ENCODE measurements at regions not wholly inside any gene's neighbourhood (a gene's known extent, or its start where the extent isn't known, plus 50 kb on each side); places are given as distances from the start of the nearest gene placed in this dataset.

DNA sequence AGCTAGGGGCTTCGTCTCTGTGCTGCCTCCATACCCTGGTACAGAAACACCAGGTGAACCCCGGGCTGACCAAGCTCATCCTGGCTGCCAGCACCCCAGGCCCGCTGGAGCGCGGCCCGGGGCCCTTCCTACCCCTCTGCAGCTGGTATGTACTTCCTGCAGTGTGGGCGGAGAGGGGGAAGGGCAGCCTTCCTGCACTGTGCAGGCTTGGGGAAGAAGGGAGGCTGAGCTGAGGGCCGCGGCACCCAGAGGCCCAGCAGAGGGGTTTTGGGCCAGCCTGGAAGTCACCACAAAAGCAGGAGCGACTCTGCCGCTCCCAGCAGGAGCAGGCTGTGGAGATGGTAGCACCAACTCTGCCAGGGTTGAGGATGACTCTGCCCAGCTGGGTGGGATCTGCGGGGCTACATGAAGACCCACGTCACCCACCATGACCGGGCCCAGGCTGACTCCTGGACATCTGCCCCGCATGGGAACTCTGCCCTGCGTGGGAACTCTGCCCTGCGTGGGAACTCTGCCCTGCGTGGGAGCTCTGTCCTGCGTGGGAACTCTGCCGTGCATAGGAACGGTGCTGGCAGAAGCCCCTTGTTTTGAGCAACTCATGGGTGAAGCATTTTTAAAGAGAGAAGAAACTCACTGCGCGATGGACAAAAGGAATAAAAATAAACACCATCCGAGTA lies 273.3 kb downstream of the NDUFA10 start:
- Histone ChIP-seq H3K27ac (ENCODE audit: extremely low read depth, low read depth, low read length) (no peak overlapping the region), H4K20me1 (replicated peaks; ENCODE audit: control insufficient read depth, insufficient read depth, low read length) (no peaks in the 10 kb centered on the region; the same call in 1 of the 2 replicates), H3K9ac (ENCODE audit: insufficient read depth in 1 of 2, low read depth in 2 of 2, low read length in 2 of 2) (no peak overlapping the region), H3K36me3 (ENCODE audit: control insufficient read depth, insufficient read depth, low read length) (no peaks in the 10 kb centered on the region), H3K4me2 (ENCODE audit: insufficient read depth, low read length) (no peak overlapping the region), H3K9me1 (ENCODE audit: control insufficient read depth, insufficient read depth, low read length) (no peaks in the 10 kb centered on the region), H3K9me3 (replicated peaks; ENCODE audit: control insufficient read depth, insufficient read depth, low read depth, low read length) (no peaks in the 10 kb centered on the region), H3K79me2 (ENCODE audit: control insufficient read depth, insufficient read depth, low read length) (no peaks in the 10 kb centered on the region), H2AFZ (ENCODE audit: low read depth, low read length) (no peak overlapping the region), H3K27me3 (ENCODE audit: control insufficient read depth in 2 of 2, insufficient read depth in 2 of 2, low read length in 2 of 2) (peaks cover 0 to 36% of the 10 kb centered on the region in 2 experiments; a peak in 2 of 5 replicates), H3K4me1 (replicated peaks in 1 of 2; ENCODE audit: control insufficient read depth in 2 of 2, insufficient read depth in 2 of 2, low read length in 2 of 2) (no peaks in the 10 kb centered on the region; a peak in 1 of 5 replicates), H3K4me3 (no peak overlapping the region)
- ChIA-PET POLR2A (no interaction called here), CTCF (ENCODE audit: low intra/inter-chr PET ratio) (no interaction called here)
- no peak for DNase-seq (ENCODE audit: extremely low read depth in 1 of 4, low spot score in 3 of 4)
- 2% methylated on average over 9 of the region's 24 CpGs for WGBS (ENCODE audit: insufficient coverage, low coverage, missing lambda C conversion rate)
- BruUV-seq (replicated peaks) = no TSS peak
- intact Hi-C loops (cut with micrococcal nuclease) = no loop called here
- ATAC-seq = no peak
- in situ Hi-C loops (cut with MboI) = no loop called here
- TF ChIP-seq SAFB (IDR thresholded peaks at IDR 0.05; ENCODE audit: borderline replicate concordance, low read depth, low read length) (peak; percentile 50; the same call in 1 of the 2 replicates), EGR1 (conservative IDR thresholded peaks at IDR 0.05) (0 out of 2 replicates have a peak, but pooled peaks have one; percentile 14), HNRNPLL (IDR thresholded peaks at IDR 0.05; ENCODE audit: low read depth, low read length, poor library complexity, severe bottlenecking) (no peak), SETDB1 (IDR thresholded peaks at IDR 0.05; ENCODE audit: low read length) (no peak), XRCC3 (IDR thresholded peaks at IDR 0.05) (no peak), SIN3A (IDR thresholded peaks at IDR 0.05; ENCODE audit: borderline replicate concordance in 2 of 2, control insufficient read depth in 1 of 2, low read depth in 2 of 2, low read length in 2 of 2) (no peak), PHTF2 (CRISPR knock-in tag; IDR thresholded peaks at IDR 0.05) (no peak), YBX1 (IDR thresholded peaks at IDR 0.05) (no peak), XRCC5 (IDR thresholded peaks at IDR 0.05; ENCODE audit: low read depth, low read length) (no peak), ZNF165 (CRISPR knock-in tag; IDR thresholded peaks at IDR 0.05; ENCODE audit: borderline replicate concordance) (no peak), PTTG1 (tag; IDR thresholded peaks at IDR 0.05; ENCODE audit: low read depth) (no peak)
- TF ChIP-seq, protein P1, sequence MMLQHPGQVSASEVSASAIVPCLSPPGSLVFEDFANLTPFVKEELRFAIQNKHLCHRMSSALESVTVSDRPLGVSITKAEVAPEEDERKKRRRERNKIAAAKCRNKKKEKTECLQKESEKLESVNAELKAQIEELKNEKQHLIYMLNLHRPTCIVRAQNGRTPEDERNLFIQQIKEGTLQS (IDR thresholded peaks at IDR 0.05) = no peak
- TF ChIP-seq, protein P1 (CRISPR knock-in tag; conservative IDR thresholded peaks at IDR 0.05) = no peak
- TF ChIP-seq, protein P2, sequence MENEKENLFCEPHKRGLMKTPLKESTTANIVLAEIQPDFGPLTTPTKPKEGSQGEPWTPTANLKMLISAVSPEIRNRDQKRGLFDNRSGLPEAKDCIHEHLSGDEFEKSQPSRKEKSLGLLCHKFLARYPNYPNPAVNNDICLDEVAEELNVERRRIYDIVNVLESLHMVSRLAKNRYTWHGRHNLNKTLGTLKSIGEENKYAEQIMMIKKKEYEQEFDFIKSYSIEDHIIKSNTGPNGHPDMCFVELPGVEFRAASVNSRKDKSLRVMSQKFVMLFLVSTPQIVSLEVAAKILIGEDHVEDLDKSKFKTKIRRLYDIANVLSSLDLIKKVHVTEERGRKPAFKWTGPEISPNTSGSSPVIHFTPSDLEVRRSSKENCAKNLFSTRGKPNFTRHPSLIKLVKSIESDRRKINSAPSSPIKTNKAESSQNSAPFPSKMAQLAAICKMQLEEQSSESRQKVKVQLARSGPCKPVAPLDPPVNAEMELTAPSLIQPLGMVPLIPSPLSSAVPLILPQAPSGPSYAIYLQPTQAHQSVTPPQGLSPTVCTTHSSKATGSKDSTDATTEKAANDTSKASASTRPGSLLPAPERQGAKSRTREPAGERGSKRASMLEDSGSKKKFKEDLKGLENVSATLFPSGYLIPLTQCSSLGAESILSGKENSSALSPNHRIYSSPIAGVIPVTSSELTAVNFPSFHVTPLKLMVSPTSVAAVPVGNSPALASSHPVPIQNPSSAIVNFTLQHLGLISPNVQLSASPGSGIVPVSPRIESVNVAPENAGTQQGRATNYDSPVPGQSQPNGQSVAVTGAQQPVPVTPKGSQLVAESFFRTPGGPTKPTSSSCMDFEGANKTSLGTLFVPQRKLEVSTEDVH (IDR thresholded peaks at IDR 0.05; ENCODE audit: low read depth, partially characterized antibody) = no peak
- TF ChIP-seq, protein P3, sequence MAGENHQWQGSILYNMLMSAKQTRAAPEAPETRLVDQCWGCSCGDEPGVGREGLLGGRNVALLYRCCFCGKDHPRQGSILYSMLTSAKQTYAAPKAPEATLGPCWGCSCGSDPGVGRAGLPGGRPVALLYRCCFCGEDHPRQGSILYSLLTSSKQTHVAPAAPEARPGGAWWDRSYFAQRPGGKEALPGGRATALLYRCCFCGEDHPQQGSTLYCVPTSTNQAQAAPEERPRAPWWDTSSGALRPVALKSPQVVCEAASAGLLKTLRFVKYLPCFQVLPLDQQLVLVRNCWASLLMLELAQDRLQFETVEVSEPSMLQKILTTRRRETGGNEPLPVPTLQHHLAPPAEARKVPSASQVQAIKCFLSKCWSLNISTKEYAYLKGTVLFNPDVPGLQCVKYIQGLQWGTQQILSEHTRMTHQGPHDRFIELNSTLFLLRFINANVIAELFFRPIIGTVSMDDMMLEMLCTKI (IDR thresholded peaks at IDR 0.05; ENCODE audit: partially characterized antibody) = no peak
- FAIRE-seq = no peak
